Neutrophil (primary cell): ENCODE measurements at regions not wholly inside any gene's neighbourhood (a gene's known extent, or its start where the extent isn't known, plus 50 kb on each side); places are given as distances from the start of the nearest gene placed in this dataset.
"Not testable (repeated sequence)": the region's sequence is repeated elsewhere in the genome, so short reads cannot be mapped to it uniquely, and the experiment has no call there.

Source experiments
- H3K27ac ChIP-seq: fragments of 200-600 bp; sonication (generic); 2 replicates; pipeline ENCODE4 v1.5.1; 2016; ENCODE audit warnings: mild to moderate bottlenecking, moderate library complexity
- H3K27me3 ChIP-seq: fragments of 200-600 bp; sonication (generic); 2 replicates; pipeline ENCODE4 v1.6.0; 2016; ENCODE audit warnings: mild to moderate bottlenecking
- H3K36me3 ChIP-seq: fragments of 200-600 bp; sonication (generic); 2 replicates; pipeline ENCODE4 v1.5.1; 2017
- H3K4me1 ChIP-seq, 2 experiments: fragments of 200-600 bp in 1 of 2; sonication (generic) in 1 of 2; 1 replicate in 1 of 2; 2 replicates in 1 of 2; pipeline versions ENCODE4 v1.5.1 to v1.6.1; 2013 to 2016; ENCODE audit warnings: low read depth in 1 of 2, low read length in 1 of 2, mild to moderate bottlenecking in 1 of 2, moderate library complexity in 1 of 2; ENCODE audit not compliant: control insufficient read depth in 1 of 2, insufficient read depth in 1 of 2
- H3K4me3 ChIP-seq, 2 experiments: fragments of 200-600 bp in 1 of 2; sonication (generic) in 1 of 2; 1 replicate in 1 of 2; 2 replicates in 1 of 2; pipeline ENCODE4 v1.5.1; 2013 to 2016; ENCODE audit warnings: low read depth in 1 of 2, low read length in 1 of 2, mild to moderate bottlenecking in 1 of 2, moderate library complexity in 1 of 2
- H3K9me3 ChIP-seq: fragments of 200-600 bp; sonication (generic); 2 replicates; pipeline ENCODE4 v1.5.1; 2016
- CTCF ChIP-seq: fragments of 200-600 bp; sonication (generic); IDR thresholded peaks from 2 replicates; pipeline ENCODE4 v1.5.1; 2016; ENCODE audit warnings: antibody characterized with exemption

GRCh38 chr2:83991992-83992391 is 467.1 kb downstream of the SUCLG1 start:
- no peaks in the 10 kb centered on the region for H3K36me3 ChIP-seq
- H3K9me3 ChIP-seq, result no peaks in the 10 kb centered on the region
- no peak overlapping the region for H3K4me3 ChIP-seq
- no peak for TF ChIP-seq CTCF
- no peak overlapping the region for H3K27ac ChIP-seq
- H3K4me1 ChIP-seq, result no peaks in the 10 kb centered on the region
- H3K27me3 ChIP-seq, result no peaks in the 10 kb centered on the region

- TF ChIP-seq CTCF, result no peak
- no peaks in the 10 kb centered on the region for H3K4me1 ChIP-seq
- H3K36me3 ChIP-seq, result no peaks in the 10 kb centered on the region
- H3K4me3 ChIP-seq, result no peak overlapping the region
- no peak overlapping the region for H3K27ac ChIP-seq
- no peaks in the 10 kb centered on the region for H3K9me3 ChIP-seq
- no peaks in the 10 kb centered on the region for H3K27me3 ChIP-seq
These were observed 468.4 kb downstream of the SUCLG1 start for GRCh38 chr2:83990636-83991035.

GRCh38 chr2:83976628-83977027 is 482.5 kb downstream of the SUCLG1 start:
- not testable (repeated sequence) for H3K27me3 ChIP-seq, H3K4me1 ChIP-seq, H3K36me3 ChIP-seq, H3K9me3 ChIP-seq, H3K27ac ChIP-seq, H3K4me3 ChIP-seq

- H3K4me1 ChIP-seq, result no peaks in the 10 kb centered on the region
- no peaks in the 10 kb centered on the region for H3K9me3 ChIP-seq
- H3K27ac ChIP-seq, result no peak overlapping the region
- no peak overlapping the region for H3K4me3 ChIP-seq
- TF ChIP-seq CTCF, result no peak
- no peaks in the 10 kb centered on the region for H3K36me3 ChIP-seq
- no peaks in the 10 kb centered on the region for H3K27me3 ChIP-seq
These were observed 487.0 kb downstream of the SUCLG1 start for GRCh38 chr2:83972128-83972527.

GRCh38 chr2:83971547-83971946 is 487.5 kb downstream of the SUCLG1 start:
- Histone ChIP-seq H3K27me3 (no peaks in the 10 kb centered on the region), H3K36me3 (no peaks in the 10 kb centered on the region), H3K27ac (no peak overlapping the region), H3K4me3 (no peak overlapping the region), H3K9me3 (no peaks in the 10 kb centered on the region), H3K4me1 (no peaks in the 10 kb centered on the region)
- TF ChIP-seq CTCF, result no peak

- H3K4me3 ChIP-seq, result no peak overlapping the region
- H3K27me3 ChIP-seq, result no peaks in the 10 kb centered on the region
- no peak overlapping the region for H3K27ac ChIP-seq
- TF ChIP-seq CTCF, result no peak
- no peaks in the 10 kb centered on the region for H3K9me3 ChIP-seq
- no peaks in the 10 kb centered on the region for H3K4me1 ChIP-seq
- no peaks in the 10 kb centered on the region for H3K36me3 ChIP-seq
These were observed 488.7 kb downstream of the SUCLG1 start for GRCh38 chr2:83970217-83970929.
